ENCODE measurements at regions not wholly inside any gene's neighbourhood (a gene's known extent, or its start where the extent isn't known, plus 50 kb on each side); places are given as distances from the start of the nearest gene placed in this dataset.

GRCh38 chr5:77144837-77145139 is 57.7 kb upstream of the ZBED3 start:
- Histone ChIP-seq H3K4me2 (ENCODE audit: low read depth, low read length) (no peak overlapping the region), H3K9me1 (ENCODE audit: insufficient read depth, low read length) (0 out of 2 replicates have a peak, but pooled peaks cover 3% of the 10 kb centered on the region), H4K91ac (ENCODE audit: insufficient read depth, low read depth, low read length) (no peak overlapping the region), H2BK5ac (ENCODE audit: low read depth, low read length, poor library complexity, severe bottlenecking) (no peak overlapping the region), H4K20me1 (ENCODE audit: insufficient read depth, low read length) (no peaks in the 10 kb centered on the region), H2AK5ac (ENCODE audit: low read depth, low read length) (no peak overlapping the region), H2BK120ac (ENCODE audit: low read depth, low read length) (no peak overlapping the region), H2BK20ac (ENCODE audit: low read depth, low read length) (no peak overlapping the region), H3K18ac (ENCODE audit: low read depth, low read length) (no peak overlapping the region), H2BK15ac (ENCODE audit: low read depth, low read length) (no peak overlapping the region), H3K23ac (ENCODE audit: low read depth, low read length) (no peak overlapping the region), H3K14ac (replicated peaks; ENCODE audit: low read depth, low read length) (no peak overlapping the region), H3K9me3 (ENCODE audit: control insufficient read depth, insufficient read depth, low read length) (no peaks in the 10 kb centered on the region), H4K8ac (ENCODE audit: low read depth in 2 of 2, low read length in 2 of 2) (no peak overlapping the region), H3K4me1 (ENCODE audit: control insufficient read depth, insufficient read depth, low read length) (no peaks in the 10 kb centered on the region), H3K56ac (ENCODE audit: extremely low read depth, insufficient read depth, low read length) (no peak overlapping the region), H3K79me1 (ENCODE audit: low read depth in 1 of 2, low read length in 2 of 2) (no peaks in the 10 kb centered on the region), H3K4me3 (ENCODE audit: insufficient read depth, low read depth, low read length) (no peak overlapping the region), H2AK9ac (replicated peaks; ENCODE audit: low read depth, low read length, poor library complexity) (no peak overlapping the region), H3K4ac (ENCODE audit: low read depth, low read length) (no peak overlapping the region), H3K27me3 (ENCODE audit: control insufficient read depth, insufficient read depth, low read length) (peaks cover 2% of the 10 kb centered on the region; the same call in 1 of the 2 replicates), H3K27ac (ENCODE audit: insufficient read depth, low read length) (no peak overlapping the region), H3K9ac (ENCODE audit: low read depth, low read length) (no peak overlapping the region), H3K36me3 (ENCODE audit: control insufficient read depth, insufficient read depth, low read length) (no peaks in the 10 kb centered on the region), H2AFZ (replicated peaks; ENCODE audit: low read length, poor library complexity) (no peak overlapping the region), H4K5ac (ENCODE audit: low read depth, low read length) (no peak overlapping the region)
- 100% methylated on average over 1 of the region's 1 CpG; no CpG with 5 or more reads in 1 of the 2 experiments for WGBS, 2 experiments (ENCODE audit: extremely low coverage in 2 of 2, insufficient read length in 1 of 2)
- no TSS peak for BruUV-seq (replicated peaks)
- ChIA-PET POLR2A (ENCODE audit: unreplicated experiment) (no interaction called here), CTCF (interaction anchor here (0.7 to 1.5 kb wide), 5 partner anchors 9 to 348 kb away, joined by 3 to 7 read pairs (median 6); partner anchors contain the start of gene WDR41)
- dilution Hi-C loops (cut with HindIII; ENCODE audit: low sequenced_read_pairs, unreplicated experiment) = no loop called here
- intact Hi-C loops (cut with micrococcal nuclease) = loop anchor here (1.0 to 10.0 kb wide), 5 partner anchors 95 to 490 kb away; partner anchors contain the start of genes OTP and WDR41
- no peak for TF ChIP-seq SMC3 (IDR thresholded peaks at IDR 0.05; ENCODE audit: low read depth, low read length)
- no peak for TF ChIP-seq RCOR1 (IDR thresholded peaks at IDR 0.05; ENCODE audit: insufficient replicate concordance, low read length)
- no peak for TF ChIP-seq RFX5 (IDR thresholded peaks at IDR 0.05; ENCODE audit: low read depth, low read length)
- in situ Hi-C loops (cut with MboI; ENCODE audit: low sequenced_read_pairs) = loop anchor here (5.0 kb wide), 1 partner anchor 348 kb away; the partner anchor contains the start of gene WDR41
- no peak for DNase-seq
- ATAC-seq (ENCODE audit: low read depth) = no peak
